Gastrocnemius medialis (tissue), 4 donors: ENCODE measurements at regions not wholly inside any gene's neighbourhood (a gene's known extent, or its start where the extent isn't known, plus 50 kb on each side); places are given as distances from the start of the nearest gene placed in this dataset.

ENCODE experiments used
- POLR2A ChIP-seq, 2 donors: fragments of 450-650 bp; IDR thresholded peaks; one replicate each; pipeline ENCODE4 v1.6.1; 2017; ENCODE audit warnings: antibody characterized with exemption in 2 of 2, mild to moderate bottlenecking in 2 of 2, moderate library complexity in 2 of 2
- TF ChIP-seq, protein P1 (sequence below), 5 experiments: fragments of 450-650 bp in 3 of 5; fragments of 200-600 bp in 2 of 5; sonication (generic) in 2 of 5; IDR thresholded peaks in 4 of 5; conservative IDR thresholded peaks in 1 of 5; 1 replicate in 4 of 5; 2 replicates in 1 of 5; pipeline ENCODE4 v1.5.1; 2016 to 2019; ENCODE audit warnings: antibody characterized with exemption in 5 of 5, mild to moderate bottlenecking in 3 of 5, moderate library complexity in 3 of 5

DNA sequence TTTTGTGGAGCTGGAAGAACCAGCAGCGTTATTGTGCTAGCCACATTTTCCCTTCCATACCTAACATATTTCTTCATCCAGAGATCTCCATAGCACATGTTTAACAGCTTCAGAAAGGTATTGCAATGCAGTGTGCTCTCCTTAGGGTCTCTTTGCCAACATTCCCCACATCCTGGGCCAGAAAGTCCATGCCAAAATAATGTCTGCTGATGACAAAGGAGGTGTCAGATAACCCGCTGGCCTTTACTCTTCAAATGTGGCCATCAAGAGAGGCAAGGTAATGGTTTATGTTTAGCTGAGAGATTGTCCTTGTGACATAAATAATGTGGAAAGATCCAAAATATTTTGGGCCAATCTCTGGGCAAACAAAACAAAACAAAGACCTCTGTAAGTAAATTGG lies 1027.7 kb downstream of the NLGN4Y start:
- TF ChIP-seq, protein P1, sequence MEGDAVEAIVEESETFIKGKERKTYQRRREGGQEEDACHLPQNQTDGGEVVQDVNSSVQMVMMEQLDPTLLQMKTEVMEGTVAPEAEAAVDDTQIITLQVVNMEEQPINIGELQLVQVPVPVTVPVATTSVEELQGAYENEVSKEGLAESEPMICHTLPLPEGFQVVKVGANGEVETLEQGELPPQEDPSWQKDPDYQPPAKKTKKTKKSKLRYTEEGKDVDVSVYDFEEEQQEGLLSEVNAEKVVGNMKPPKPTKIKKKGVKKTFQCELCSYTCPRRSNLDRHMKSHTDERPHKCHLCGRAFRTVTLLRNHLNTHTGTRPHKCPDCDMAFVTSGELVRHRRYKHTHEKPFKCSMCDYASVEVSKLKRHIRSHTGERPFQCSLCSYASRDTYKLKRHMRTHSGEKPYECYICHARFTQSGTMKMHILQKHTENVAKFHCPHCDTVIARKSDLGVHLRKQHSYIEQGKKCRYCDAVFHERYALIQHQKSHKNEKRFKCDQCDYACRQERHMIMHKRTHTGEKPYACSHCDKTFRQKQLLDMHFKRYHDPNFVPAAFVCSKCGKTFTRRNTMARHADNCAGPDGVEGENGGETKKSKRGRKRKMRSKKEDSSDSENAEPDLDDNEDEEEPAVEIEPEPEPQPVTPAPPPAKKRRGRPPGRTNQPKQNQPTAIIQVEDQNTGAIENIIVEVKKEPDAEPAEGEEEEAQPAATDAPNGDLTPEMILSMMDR (IDR thresholded peaks at IDR 0.05 in 4 of 5, conservative IDR thresholded peaks at IDR 0.05 in 1 of 5): no peak
- no peak for TF ChIP-seq POLR2A (IDR thresholded peaks at IDR 0.05)
